OCI-LY7 (cell line): ENCODE measurements at regions not wholly inside any gene's neighbourhood (a gene's known extent, or its start where the extent isn't known, plus 50 kb on each side); places are given as distances from the start of the nearest gene placed in this dataset.
"Not testable (repeated sequence)": the region's sequence is repeated elsewhere in the genome, so short reads cannot be mapped to it uniquely, and the experiment has no call there.

Source experiments
- CTCF ChIP-seq: fragments of 200-600 bp; sonication (generic); conservative IDR thresholded peaks from 2 replicates; pipeline ENCODE4 v1.5.1; 2014; ENCODE audit warnings: mild to moderate bottlenecking, antibody characterized with exemption, low read length, moderate library complexity, mixed read lengths
- EZH2phosphoT487 ChIP-seq: fragments of 200-600 bp; sonication (generic); IDR thresholded peaks from 2 replicates; pipeline ENCODE4 v1.6.1; 2018; ENCODE audit warnings: low read depth, borderline replicate concordance, mild to moderate bottlenecking, mixed run types, antibody characterized with exemption, low read length, moderate library complexity, mixed read lengths

GRCh38 chr1:779621-780020 lies 93.2 kb upstream of the OR4F16 start:
- not testable (repeated sequence) for TF ChIP-seq CTCF, EZH2phosphoT487
